Hematopoietic multipotent progenitor cell (in vitro differentiated cells): ENCODE measurements at regions not wholly inside any gene's neighbourhood (a gene's known extent, or its start where the extent isn't known, plus 50 kb on each side); places are given as distances from the start of the nearest gene placed in this dataset. TPM values are rescaled to one million over a fixed set of nuclear protein-coding genes. Genes with fewer than 3 reads are reported as not detected.

Source experiments
- DNase-seq, 3 donors: peaks; one replicate each; pipeline ENCODE4 v3.0.0-alpha.2; 2011 to 2015; ENCODE audit warnings: low read depth in 2 of 3, low spot score in 2 of 3
- small RNA-seq: library from RNA; depleted of rRNA; stranded (forward); fragments of <200 nt; gene quantifications from one replicate; pipeline ENCODE3, GENCODE V24; 2012

- DNase-seq = no peak
Measured at GRCh38 chr1:94599095-94599813, 57.7 kb upstream of the F3 start.

GRCh38 chr1:94597701-94598100, 56.1 kb upstream of the F3 start:
- DNase-seq = no peak

DNA sequence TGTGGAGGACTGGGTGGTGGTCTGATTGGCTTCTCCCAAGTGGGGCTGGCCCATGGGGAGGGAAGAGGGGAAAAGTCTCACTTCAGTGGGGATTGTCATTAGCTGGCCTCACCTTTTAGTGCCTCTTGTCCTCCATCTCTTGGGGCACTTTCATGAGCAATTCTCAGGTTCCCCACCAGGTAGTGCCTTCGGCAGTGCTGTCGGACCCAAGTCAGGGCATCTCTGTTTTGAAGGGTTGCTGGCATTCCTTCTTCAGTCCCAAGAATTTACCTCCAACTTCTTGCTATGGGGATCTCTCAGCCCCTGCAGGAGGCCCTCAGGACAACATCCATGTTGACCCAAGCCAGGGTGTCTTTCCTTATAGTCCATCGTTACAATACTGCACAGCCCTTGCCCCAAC, 54.7 kb upstream of the F3 start:
- no peak for DNase-seq

DNA sequence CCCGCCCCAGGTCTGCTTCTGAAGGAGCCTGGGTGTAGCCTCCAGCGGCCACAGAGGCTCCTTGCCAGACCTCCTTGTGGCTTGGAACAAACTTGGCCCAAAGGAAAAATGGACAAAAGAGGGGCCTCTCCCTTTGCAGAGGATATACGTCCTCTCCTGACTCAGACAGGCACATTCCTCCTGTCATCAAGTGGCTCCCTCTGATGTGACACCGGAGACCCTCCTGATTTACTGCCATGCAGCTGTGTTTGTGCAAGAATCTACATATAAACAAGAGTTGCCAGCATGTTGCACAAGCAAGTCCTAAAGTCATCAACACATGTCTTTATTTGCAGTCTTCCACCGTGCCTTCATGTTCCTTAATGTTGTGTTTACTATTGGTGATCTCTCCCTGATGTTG, 54.1 kb upstream of the F3 start:
- no peak for DNase-seq

DNA sequence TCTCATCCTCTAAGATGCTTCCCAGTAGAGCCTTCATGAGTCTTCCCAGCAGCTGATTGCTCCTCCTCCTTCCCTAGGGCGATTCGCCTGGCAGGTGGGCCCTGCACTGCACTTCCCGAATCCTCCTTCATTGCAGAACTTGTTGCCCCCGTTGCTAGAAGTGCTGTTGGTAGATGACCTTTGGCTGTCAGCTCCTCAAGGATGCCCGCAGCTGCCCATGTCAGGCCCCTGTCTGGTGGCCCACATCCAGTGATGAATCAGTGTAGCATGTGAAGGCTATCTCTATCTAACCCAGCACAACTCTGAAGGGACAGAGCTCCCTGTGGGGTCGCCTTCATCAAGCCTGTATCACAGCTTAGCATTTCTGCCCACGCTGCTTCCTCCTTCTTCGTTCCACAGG, 52.1 kb upstream of the F3 start:
- DNase-seq = no peak

DNA sequence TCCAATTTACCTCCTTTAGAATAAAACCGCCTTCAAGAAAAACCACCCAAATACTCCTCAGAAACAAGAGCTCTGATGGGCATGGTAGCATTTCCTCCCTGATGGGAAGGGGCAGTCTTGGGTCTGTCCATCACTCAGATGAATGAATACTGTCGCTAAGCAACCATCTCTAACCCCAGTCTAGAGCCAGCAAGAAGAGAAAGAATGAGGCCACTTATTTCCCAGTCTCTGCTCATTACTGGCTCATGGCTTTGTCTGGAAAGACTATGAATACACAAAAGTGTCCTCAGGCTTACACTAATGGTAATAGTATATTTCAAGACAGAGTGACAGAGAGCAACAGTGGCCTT, 51.0 kb upstream of the F3 start:
- no peak for DNase-seq

DNA sequence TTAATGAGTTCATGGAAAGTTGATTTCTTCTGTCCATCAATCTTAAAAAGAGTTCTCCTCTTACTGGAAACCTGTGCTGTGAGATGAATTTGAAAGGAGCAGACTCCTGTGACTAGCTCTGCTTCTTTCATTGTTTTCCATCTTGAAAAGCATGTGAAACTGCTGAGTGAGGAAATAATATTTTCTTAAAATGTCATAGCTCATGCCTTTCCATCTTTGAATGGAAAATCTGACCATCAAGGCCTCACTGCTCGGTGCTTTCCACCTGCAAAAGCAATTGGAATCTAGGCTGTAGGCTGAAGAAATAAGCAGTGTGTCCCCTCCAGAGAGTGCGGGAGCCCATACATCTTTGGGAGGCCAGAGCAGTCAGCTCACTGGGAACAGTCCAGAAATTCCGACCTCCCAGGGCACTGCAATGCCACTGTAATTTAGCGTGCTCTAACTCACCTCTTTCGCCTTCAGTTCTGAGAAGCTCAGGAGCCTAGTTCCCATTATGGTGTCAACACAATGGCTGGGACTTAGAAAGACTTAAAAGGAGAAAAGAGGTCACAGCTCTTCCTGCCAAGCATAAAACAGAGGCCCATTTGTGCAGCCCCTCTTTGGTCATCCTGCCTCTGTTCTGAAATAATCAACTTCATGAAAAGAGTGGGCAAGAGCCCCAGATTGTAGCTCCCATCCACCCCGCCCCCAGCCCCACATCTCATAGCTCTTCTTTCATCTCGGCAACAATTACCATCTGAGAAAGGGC, 50.4 kb upstream of the F3 start:
- no peak for DNase-seq

Small RNAs in the stretch of these regions (small RNA-seq; reads per million reads assigned to genes)
- not detected for gene MIR378G
